GM12891 (cell line): ENCODE measurements at regions not wholly inside any gene's neighbourhood (a gene's known extent, or its start where the extent isn't known, plus 50 kb on each side); places are given as distances from the start of the nearest gene placed in this dataset.
A peak's percentile ranks its signal among the peaks of the same experiment; 100 is the strongest.

Experiments
- DNase-seq: peaks from one replicate; pipeline ENCODE4 v3.0.0; 2011; ENCODE audit warnings: low spot score; ENCODE audit not compliant: insufficient read length
- FAIRE-seq: peaks from 2 replicates; lab custom pipeline; 2011; peaks lifted over from hg19 to GRCh38; lab: Jason Lieb, UNC
- PAX5 ChIP-seq: IDR thresholded peaks from 2 replicates; pipeline ENCODE4 v1.6.1; 2011; ENCODE audit warnings: low read length, moderate library complexity, mild to moderate bottlenecking; ENCODE audit not compliant: insufficient read depth, severe bottlenecking
- POLR2A ChIP-seq: IDR thresholded peaks from 2 replicates; pipeline ENCODE4 v1.6.1; 2011; ENCODE audit warnings: low read depth, low read length, control low read depth
- POLR2AphosphoS5 ChIP-seq: IDR thresholded peaks from 2 replicates; pipeline ENCODE4 v1.6.1; 2011; ENCODE audit warnings: low read depth, low read length, control low read depth
- POU2F2 ChIP-seq: IDR thresholded peaks from 2 replicates; pipeline ENCODE4 v1.6.1; 2011; ENCODE audit warnings: low read depth, mild to moderate bottlenecking, control low read depth, low read length, moderate library complexity
- SPI1 ChIP-seq: IDR thresholded peaks from 2 replicates; pipeline ENCODE4 v1.6.1; 2011; ENCODE audit warnings: low read depth, low read length, control low read depth
- TAF1 ChIP-seq: IDR thresholded peaks from 2 replicates; pipeline ENCODE4 v1.6.1; 2011; ENCODE audit warnings: low read depth, low read length, control low read depth

DNA sequence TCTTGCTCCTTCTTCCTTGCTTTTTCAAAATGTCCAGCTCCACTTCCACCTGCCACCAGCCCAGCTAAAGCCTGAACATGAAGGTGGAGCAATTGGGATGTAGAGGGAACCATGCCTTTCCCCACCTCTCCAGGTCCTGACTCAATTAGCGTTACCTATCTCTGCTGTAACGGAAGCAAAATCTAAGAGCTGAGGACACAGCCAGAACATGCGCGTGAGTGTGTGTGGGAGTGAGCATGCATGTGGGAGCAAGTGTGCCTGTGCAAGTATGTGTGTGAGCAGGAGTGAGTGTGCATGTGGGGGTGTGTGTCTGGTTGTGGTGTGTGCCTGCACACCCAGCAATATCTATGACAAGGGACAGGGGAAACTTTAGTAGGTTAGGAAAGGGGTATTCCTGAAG lies 364.5 kb downstream of the MID1IP1 start:
- TF ChIP-seq PAX5 (no peak), POLR2A (no peak), SPI1 (no peak), TAF1 (no peak), POLR2AphosphoS5 (no peak), POU2F2 (no peak)
- FAIRE-seq (peak; percentile 13), DNase-seq (no peak)

DNA sequence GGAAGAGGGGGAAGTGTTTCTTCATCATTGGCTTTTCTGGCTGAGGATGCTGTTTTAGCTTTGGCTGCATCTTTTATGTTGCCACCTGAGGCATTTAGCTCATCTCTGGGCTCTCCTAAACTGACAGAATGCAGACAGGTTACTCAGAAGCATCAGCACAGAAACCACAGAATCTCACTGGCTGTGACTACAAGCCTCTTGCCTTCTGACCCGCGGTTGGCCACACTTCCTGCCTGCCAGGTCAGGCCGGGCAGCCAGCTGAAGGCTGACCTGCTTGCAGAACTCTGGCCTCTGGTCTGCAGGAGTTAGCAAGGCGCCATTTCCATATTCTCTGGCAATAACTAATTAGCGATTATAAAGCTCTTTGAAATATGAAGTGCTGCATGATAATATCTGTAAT lies 366.5 kb downstream of the MID1IP1 start:
- DNase-seq, result no peak
- FAIRE-seq, result peak; percentile 56
- TF ChIP-seq SPI1 (no peak), POU2F2 (no peak), POLR2A (no peak), POLR2AphosphoS5 (no peak), PAX5 (no peak), TAF1 (no peak)

DNA sequence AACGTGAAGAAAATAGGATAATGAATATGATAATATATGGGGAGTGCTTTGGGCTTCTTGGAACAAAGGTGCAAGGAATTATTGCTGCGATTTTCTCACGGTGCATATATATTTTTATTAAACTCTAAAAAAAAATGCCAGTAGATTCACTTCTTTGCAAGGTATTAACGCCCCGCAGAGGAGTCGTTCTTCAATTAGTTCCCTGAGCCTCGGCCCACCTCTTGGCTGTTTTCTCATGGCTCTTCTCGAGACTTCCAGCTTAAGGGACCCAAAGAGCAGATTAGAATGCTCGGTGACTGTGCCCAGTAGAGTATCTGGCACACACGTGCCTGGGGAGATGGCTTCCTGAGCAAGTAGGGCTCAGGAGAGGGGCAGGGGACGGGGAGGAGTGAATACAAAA lies 367.4 kb downstream of the MID1IP1 start:
- FAIRE-seq, result no peak
- TF ChIP-seq PAX5 (no peak), TAF1 (no peak), SPI1 (no peak), POLR2A (no peak), POLR2AphosphoS5 (no peak), POU2F2 (no peak)
- no peak for DNase-seq

DNA sequence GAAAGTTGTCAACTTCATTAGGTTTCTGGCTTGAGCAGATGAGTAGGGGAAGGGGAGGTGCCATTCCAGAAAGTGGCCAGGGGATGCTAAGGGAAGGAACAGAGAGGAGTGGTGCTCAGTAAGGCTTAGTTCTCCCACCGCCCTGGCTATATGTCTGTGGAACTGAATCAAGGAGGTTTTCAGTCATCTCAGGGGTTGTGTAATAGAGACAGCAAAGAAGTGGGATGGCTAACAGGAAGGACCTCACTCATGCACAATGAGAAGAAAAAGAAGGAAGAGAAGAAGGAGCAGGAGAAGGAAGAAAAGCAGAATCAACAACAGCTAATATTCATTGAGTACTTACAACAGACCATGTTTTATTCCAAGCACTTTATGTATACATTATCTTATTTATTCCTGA lies 368.7 kb downstream of the MID1IP1 start:
- TF ChIP-seq PAX5 (no peak), POLR2A (no peak), TAF1 (no peak), POLR2AphosphoS5 (no peak), POU2F2 (no peak), SPI1 (no peak)
- FAIRE-seq (peak; percentile 23), DNase-seq (no peak)

DNA sequence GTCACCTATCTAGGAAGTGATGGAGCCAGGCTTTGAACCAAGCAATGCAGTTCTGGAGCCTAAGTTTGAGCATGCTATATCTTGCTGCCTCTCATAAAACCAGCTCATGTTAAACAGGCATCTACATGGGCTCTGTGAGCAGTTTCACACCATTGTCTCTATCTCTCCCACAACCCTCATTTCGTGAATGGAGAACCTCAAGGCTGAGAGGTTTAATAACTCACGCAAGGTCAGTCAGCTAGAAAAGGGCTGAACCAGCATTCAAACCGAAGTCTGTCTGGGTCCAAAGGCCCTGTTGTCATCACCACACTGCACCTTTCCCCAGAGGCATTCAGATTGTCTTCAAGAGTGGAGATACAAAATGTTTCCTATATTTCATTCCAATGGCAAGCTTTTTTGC lies 369.2 kb downstream of the MID1IP1 start:
- TF ChIP-seq POU2F2 (no peak), POLR2AphosphoS5 (no peak), POLR2A (no peak)
- DNase-seq, result no peak
- FAIRE-seq, result peak; percentile 74

DNA sequence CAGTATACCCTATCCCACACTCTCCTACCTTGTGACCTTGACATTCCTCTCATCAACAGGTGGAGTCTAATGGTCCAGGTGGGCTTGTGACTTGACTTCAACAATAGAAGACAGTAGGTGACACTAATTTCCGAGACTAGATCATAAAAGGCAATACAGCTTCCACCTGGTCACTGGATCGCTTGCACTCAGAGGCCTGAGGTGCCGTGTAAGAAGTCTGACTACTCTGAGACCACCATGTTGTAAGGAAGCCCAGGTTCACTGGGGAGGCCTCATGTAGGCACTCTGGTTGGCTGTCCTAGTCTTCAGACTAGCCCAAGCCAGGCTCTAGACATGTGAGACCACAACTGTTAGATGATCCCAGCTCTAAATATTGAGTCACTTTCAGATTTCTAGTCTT lies 370.4 kb downstream of the MID1IP1 start:
- DNase-seq (no peak), FAIRE-seq (peak; percentile 23)
- TF ChIP-seq SPI1 (no peak), TAF1 (no peak), POLR2A (no peak), POU2F2 (no peak), PAX5 (no peak), POLR2AphosphoS5 (no peak)

DNA sequence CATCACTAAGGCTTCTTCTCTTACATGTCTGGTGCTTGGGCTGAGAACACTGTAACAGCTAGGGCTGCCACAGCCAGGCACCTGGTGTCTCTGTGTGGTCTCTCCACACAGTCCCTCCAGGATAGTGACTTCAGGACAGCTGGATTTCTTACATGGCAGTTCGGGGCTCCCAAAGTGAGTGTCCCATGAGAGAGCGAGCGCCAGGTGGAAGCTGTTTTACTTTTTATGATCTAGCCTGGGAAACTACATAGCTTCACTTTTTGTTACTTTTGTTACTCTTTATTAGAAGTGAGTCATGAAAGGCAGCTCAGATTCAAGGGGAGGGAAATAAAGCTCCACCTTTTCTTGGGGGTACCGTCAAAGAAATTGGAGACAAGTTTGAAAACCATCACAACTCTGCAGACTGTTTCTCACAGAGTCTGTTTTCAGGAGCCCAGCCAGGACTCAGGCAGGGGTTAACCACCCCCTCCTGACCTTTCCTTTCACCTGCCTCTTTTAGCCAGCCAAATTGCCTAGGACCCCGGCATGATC lies 373.0 kb downstream of the MID1IP1 start:
- no peak for DNase-seq

DNA sequence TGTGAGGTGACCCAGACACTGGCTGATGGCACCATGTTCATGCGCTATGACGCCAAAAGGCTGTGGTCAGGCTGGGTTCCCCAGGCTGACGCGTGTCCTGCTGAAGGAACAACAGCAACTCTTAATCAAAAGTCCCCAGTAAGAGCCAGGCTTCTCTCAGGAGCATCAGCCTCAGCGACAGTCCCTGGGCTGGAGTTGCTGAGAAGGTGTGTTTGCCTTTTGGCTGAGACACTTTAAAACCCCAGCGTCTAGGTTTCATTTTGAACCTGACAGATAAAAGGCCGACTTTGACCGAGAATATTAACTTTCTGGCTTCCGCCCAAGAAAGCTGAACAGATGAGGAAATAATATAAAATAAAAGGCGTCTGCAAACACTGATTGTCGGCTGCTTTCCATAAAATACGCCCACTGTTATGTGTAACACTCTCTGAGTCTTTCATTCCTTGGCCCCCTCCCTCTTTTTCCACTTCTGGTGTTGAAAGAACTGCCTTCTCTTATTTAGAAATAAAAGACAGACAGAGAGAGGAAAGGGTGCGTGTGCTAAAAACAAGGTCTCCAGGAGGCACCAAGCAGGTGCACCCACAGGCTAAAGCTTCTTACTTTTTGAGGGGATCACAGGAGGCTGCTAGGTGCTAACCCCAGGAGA lies 373.6 kb downstream of the MID1IP1 start:
- TF ChIP-seq PAX5 (no peak), POLR2AphosphoS5 (no peak), SPI1 (no peak), POLR2A (no peak), POU2F2 (no peak), TAF1 (no peak)
- FAIRE-seq (peak; percentile 72), DNase-seq (no peak)

More for the DNA sequence above, 373.0 kb downstream of the MID1IP1 start:
- FAIRE-seq, result no peak
- no peak for TF ChIP-seq POLR2A
- no peak for TF ChIP-seq SPI1
- no peak for TF ChIP-seq TAF1
- TF ChIP-seq POLR2AphosphoS5, result no peak
- no peak for TF ChIP-seq POU2F2
- TF ChIP-seq PAX5, result no peak

DNA sequence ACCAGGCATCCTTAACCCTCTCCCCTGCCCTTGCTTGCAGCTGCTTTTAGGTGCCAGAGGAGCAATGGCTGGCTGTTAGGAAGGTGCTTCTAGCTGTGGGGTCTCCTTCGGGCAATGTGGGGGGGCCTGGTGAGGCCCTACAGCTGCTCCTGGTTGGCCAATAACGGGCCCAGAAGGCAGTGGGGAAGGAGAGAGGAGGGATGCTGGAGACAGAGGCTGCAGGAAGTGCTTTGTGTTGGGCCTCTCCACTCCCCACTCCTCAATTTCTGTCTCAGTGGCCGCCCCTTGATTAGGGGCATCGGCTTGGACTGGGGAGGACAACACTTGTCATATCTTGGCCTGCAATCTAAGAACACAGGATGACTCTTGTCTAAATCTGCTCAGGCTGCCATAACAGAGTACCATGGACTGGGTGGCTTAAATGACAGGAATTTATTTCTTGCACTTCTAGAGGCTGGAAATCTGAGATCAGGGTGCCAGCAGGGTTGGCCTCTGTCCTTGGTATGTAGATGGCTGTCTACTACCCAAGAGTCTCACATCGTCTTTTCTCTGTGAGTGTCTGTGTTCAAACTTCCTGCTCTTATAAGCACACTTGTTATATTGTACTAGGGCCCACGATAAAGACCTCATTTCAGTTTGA lies 374.3 kb downstream of the MID1IP1 start:
- no peak for FAIRE-seq
- DNase-seq, result no peak
- no peak for TF ChIP-seq PAX5
- no peak for TF ChIP-seq POLR2A
- TF ChIP-seq TAF1, result no peak
- TF ChIP-seq POU2F2, result no peak
- no peak for TF ChIP-seq SPI1
- no peak for TF ChIP-seq POLR2AphosphoS5
